HEK293 (cell line): ENCODE measurements at regions not wholly inside any gene's neighbourhood (a gene's known extent, or its start where the extent isn't known, plus 50 kb on each side); places are given as distances from the start of the nearest gene placed in this dataset.

ENCODE experiments used
- CTCF ChIA-PET: fragments of 350-600 bp; formaldehyde crosslinking; extraction: SDS; loops from one replicate; lab custom pipeline; 2021; ENCODE audit warnings: antibody characterized with exemption; lab: Yijun Ruan, JAX
- POLR2A ChIA-PET: fragments of 300-600 bp; formaldehyde crosslinking; extraction: SDS; loops from one replicate; lab custom pipeline; 2020; ENCODE audit warnings: antibody characterized with exemption, inconsistent platforms; lab: Yijun Ruan, JAX
- H3K27ac ChIP-seq: fragments of 200-500 bp; sonication (Bioruptor generic); 2 replicates; pipeline ENCODE4 v1.5.1; 2014; ENCODE audit warnings: low read depth, low read length, control low read depth, inconsistent platforms; ENCODE audit errors: extremely low read depth
- H3K36me3 ChIP-seq, 2 experiments: fragments of 200-500 bp in 1 of 2; sonication (Bioruptor generic) in 1 of 2; 1 replicate in 1 of 2; 2 replicates in 1 of 2; pipeline ENCODE4 v1.5.1; 2014 to 2017; ENCODE audit warnings: inconsistent platforms in 2 of 2, low read length in 2 of 2; ENCODE audit not compliant: control insufficient read depth in 2 of 2, insufficient read depth in 1 of 2
- H3K4me1 ChIP-seq: fragments of 200-500 bp; sonication (Bioruptor generic); 2 replicates; pipeline ENCODE4 v1.5.1; 2014; ENCODE audit warnings: mild to moderate bottlenecking, low read length, inconsistent platforms; ENCODE audit not compliant: control insufficient read depth, insufficient read depth
- H3K4me3 ChIP-seq: 2 replicates; pipeline ENCODE4 v1.5.1; 2011; ENCODE audit warnings: low read depth, mild to moderate bottlenecking, control low read depth, low read length, moderate library complexity
- H3K9me3 ChIP-seq: fragments of 200-500 bp; sonication (Bioruptor generic); 2 replicates; pipeline ENCODE4 v1.5.1; 2014; ENCODE audit warnings: low read depth, low read length, inconsistent platforms; ENCODE audit not compliant: control insufficient read depth, insufficient read depth
- BCL11A ChIP-seq: fragments of 450-650 bp; formaldehyde crosslinking; IDR thresholded peaks from 2 replicates; pipeline ENCODE4 v1.5.1; 2016; ENCODE audit warnings: low read depth, missing biosample characterization, missing genetic modification characterization
- ZBTB20 ChIP-seq: fragments of 450-650 bp; formaldehyde crosslinking; IDR thresholded peaks from 2 replicates; pipeline ENCODE4 v1.5.1; 2016; ENCODE audit warnings: missing biosample characterization, missing genetic modification characterization
- ZBTB48 ChIP-seq: fragments of 450-650 bp; formaldehyde crosslinking; IDR thresholded peaks from 2 replicates; pipeline ENCODE4 v1.5.1; 2016; ENCODE audit warnings: missing biosample characterization, missing genetic modification characterization
- ZBTB7A ChIP-seq: fragments of 450-650 bp; formaldehyde crosslinking; IDR thresholded peaks from 2 replicates; pipeline ENCODE4 v1.5.1; 2016; ENCODE audit warnings: low read depth, missing biosample characterization, missing genetic modification characterization
- ZEB2 ChIP-seq: fragments of 450-650 bp; formaldehyde crosslinking; IDR thresholded peaks from 2 replicates; pipeline ENCODE4 v1.5.1; 2016; ENCODE audit warnings: missing biosample characterization, missing genetic modification characterization
- ZFP41 ChIP-seq: fragments of 450-650 bp; formaldehyde crosslinking; IDR thresholded peaks from 2 replicates; pipeline ENCODE4 v1.5.1; 2016; ENCODE audit warnings: missing biosample characterization, missing genetic modification characterization, borderline replicate concordance
- ZNF155 ChIP-seq: fragments of 450-650 bp; formaldehyde crosslinking; IDR thresholded peaks from 2 replicates; pipeline ENCODE4 v1.5.1; 2016; ENCODE audit warnings: missing biosample characterization, missing genetic modification characterization
- ZNF16 ChIP-seq: fragments of 450-650 bp; formaldehyde crosslinking; IDR thresholded peaks from 2 replicates; pipeline ENCODE4 v1.5.1; 2016; ENCODE audit warnings: low read depth, missing biosample characterization, missing genetic modification characterization
- ZNF23 ChIP-seq: fragments of 450-650 bp; formaldehyde crosslinking; IDR thresholded peaks from 2 replicates; pipeline ENCODE4 v1.5.1; 2016; ENCODE audit warnings: missing biosample characterization, missing genetic modification characterization, borderline replicate concordance
- ZNF335 ChIP-seq: fragments of 450-650 bp; formaldehyde crosslinking; conservative IDR thresholded peaks from 2 replicates; pipeline ENCODE4 v1.5.1; 2016; ENCODE audit warnings: missing biosample characterization, missing genetic modification characterization
- ZNF433 ChIP-seq: fragments of 450-650 bp; formaldehyde crosslinking; IDR thresholded peaks from 2 replicates; pipeline ENCODE4 v1.5.1; 2016; ENCODE audit warnings: missing biosample characterization, missing genetic modification characterization, low read depth
- ZNF473 ChIP-seq: fragments of 450-650 bp; formaldehyde crosslinking; IDR thresholded peaks from 2 replicates; pipeline ENCODE4 v1.5.1; 2017; ENCODE audit warnings: missing biosample characterization, missing genetic modification characterization
- ZNF48 ChIP-seq: fragments of 450-650 bp; formaldehyde crosslinking; IDR thresholded peaks from 2 replicates; pipeline ENCODE4 v1.5.1; 2016; ENCODE audit warnings: missing biosample characterization, missing genetic modification characterization
- ZNF501 ChIP-seq: fragments of 450-650 bp; formaldehyde crosslinking; IDR thresholded peaks from 2 replicates; pipeline ENCODE4 v1.5.1; 2016; ENCODE audit warnings: missing biosample characterization, missing genetic modification characterization
- ZNF548 ChIP-seq: fragments of 450-650 bp; formaldehyde crosslinking; IDR thresholded peaks from 2 replicates; pipeline ENCODE4 v1.5.1; 2016; ENCODE audit warnings: missing biosample characterization, missing genetic modification characterization
- ZNF549 ChIP-seq: fragments of 450-650 bp; IDR thresholded peaks from 2 replicates; pipeline ENCODE4 v1.5.1; 2018; ENCODE audit warnings: missing biosample characterization, missing genetic modification characterization, mild to moderate bottlenecking, inconsistent platforms, moderate library complexity
- ZNF560 ChIP-seq: fragments of 450-650 bp; formaldehyde crosslinking; IDR thresholded peaks from 2 replicates; pipeline ENCODE4 v1.5.1; 2017; ENCODE audit warnings: missing biosample characterization, missing genetic modification characterization, borderline replicate concordance
- ZNF660 ChIP-seq: fragments of 450-650 bp; IDR thresholded peaks from 2 replicates; pipeline ENCODE4 v1.5.1; 2018; ENCODE audit warnings: missing biosample characterization, mild to moderate bottlenecking, missing genetic modification characterization
- ZNF664 ChIP-seq: fragments of 450-650 bp; formaldehyde crosslinking; IDR thresholded peaks from 2 replicates; pipeline ENCODE4 v1.5.1; 2016; ENCODE audit warnings: missing biosample characterization, missing genetic modification characterization
- ZNF776 ChIP-seq: fragments of 450-650 bp; formaldehyde crosslinking; IDR thresholded peaks from 2 replicates; pipeline ENCODE4 v1.5.0; 2017; ENCODE audit warnings: missing biosample characterization, missing genetic modification characterization, borderline replicate concordance
- ZNF837 ChIP-seq: fragments of 450-650 bp; formaldehyde crosslinking; IDR thresholded peaks from 2 replicates; pipeline ENCODE4 v1.5.1; 2016; ENCODE audit warnings: missing biosample characterization, missing genetic modification characterization
- TF ChIP-seq, protein P1 (sequence below): fragments of 450-650 bp; formaldehyde crosslinking; IDR thresholded peaks from 2 replicates; pipeline ENCODE4 v1.5.1; 2016; ENCODE audit warnings: missing biosample characterization, missing genetic modification characterization
- TF ChIP-seq, protein P2 (sequence below): fragments of 450-650 bp; formaldehyde crosslinking; IDR thresholded peaks from 2 replicates; pipeline ENCODE4 v1.5.1; 2017; ENCODE audit warnings: missing biosample characterization, missing genetic modification characterization
- TF ChIP-seq, protein P3 (sequence below): fragments of 450-650 bp; formaldehyde crosslinking; IDR thresholded peaks from 2 replicates; pipeline ENCODE4 v1.5.1; 2016; ENCODE audit warnings: missing biosample characterization, missing genetic modification characterization, borderline replicate concordance
- TF ChIP-seq, protein P4 (sequence below): fragments of 450-650 bp; formaldehyde crosslinking; IDR thresholded peaks from 2 replicates; pipeline ENCODE4 v1.5.1; 2016; ENCODE audit warnings: missing biosample characterization, missing genetic modification characterization

DNA sequence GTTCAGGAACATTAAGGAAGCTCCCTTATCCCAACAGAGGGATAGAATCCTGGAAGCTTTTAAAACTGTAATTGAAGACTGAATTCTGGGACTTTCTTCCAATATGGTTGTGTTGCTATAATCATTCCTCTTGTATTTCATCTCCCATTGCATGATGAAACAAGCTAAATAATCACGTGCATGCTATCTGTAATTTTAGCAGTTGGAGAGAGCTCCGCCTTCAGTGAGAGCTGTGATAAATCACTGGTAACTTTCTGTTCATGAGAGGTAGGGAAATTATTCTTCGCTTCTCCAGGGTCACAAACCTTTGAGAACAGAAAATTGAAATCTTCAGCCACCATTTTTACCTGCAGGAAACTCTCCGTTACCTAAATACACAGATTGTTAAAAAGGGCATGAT, 530.2 kb downstream of the HTR7 start:
- Histone ChIP-seq H3K4me3 (no peak overlapping the region), H3K27ac (no peak overlapping the region), H3K9me3 (no peaks in the 10 kb centered on the region), H3K4me1 (no peaks in the 10 kb centered on the region), H3K36me3 (no peaks in the 10 kb centered on the region)
- CTCF ChIA-PET: interaction anchor here (0.6 to 0.9 kb wide), 2 partner anchors 11 to 550 kb away, joined by 3 to 5 read pairs; no protein-coding TSS in a partner anchor
- POLR2A ChIA-PET: no interaction called here
- TF ChIP-seq ZNF837 (tag by site-specific recombination) (no peak), ZNF501 (tag by site-specific recombination) (no peak), ZEB2 (tag by site-specific recombination) (no peak), ZFP41 (tag by site-specific recombination) (no peak), ZBTB48 (tag by site-specific recombination) (no peak), ZNF660 (tag by site-specific recombination) (no peak), ZNF16 (tag by site-specific recombination) (no peak), ZNF549 (tag by site-specific recombination) (no peak), ZNF433 (tag by site-specific recombination) (no peak)
- TF ChIP-seq, protein P1, sequence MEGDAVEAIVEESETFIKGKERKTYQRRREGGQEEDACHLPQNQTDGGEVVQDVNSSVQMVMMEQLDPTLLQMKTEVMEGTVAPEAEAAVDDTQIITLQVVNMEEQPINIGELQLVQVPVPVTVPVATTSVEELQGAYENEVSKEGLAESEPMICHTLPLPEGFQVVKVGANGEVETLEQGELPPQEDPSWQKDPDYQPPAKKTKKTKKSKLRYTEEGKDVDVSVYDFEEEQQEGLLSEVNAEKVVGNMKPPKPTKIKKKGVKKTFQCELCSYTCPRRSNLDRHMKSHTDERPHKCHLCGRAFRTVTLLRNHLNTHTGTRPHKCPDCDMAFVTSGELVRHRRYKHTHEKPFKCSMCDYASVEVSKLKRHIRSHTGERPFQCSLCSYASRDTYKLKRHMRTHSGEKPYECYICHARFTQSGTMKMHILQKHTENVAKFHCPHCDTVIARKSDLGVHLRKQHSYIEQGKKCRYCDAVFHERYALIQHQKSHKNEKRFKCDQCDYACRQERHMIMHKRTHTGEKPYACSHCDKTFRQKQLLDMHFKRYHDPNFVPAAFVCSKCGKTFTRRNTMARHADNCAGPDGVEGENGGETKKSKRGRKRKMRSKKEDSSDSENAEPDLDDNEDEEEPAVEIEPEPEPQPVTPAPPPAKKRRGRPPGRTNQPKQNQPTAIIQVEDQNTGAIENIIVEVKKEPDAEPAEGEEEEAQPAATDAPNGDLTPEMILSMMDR (tag by site-specific recombination): no peak

DNA sequence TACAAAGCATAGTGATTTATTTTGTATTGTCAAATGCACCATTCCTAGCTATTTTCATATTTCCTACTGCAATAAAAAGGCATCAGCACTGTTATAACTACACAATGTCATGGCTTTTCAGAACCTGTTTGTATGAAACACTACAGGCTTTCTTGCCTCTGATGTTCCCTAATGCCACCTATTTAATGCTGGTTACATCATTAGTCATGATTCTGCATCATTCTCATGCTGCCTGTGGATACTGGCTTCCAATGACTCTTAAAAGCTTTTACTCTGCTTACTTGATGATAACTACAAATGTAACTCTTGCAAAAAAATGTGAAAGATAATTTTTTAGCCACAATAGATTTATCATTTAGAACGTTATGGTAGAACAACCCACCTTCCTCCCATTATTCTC, 529.4 kb downstream of the HTR7 start:
- CTCF ChIA-PET: interaction anchor here (0.6 kb wide), 1 partner anchor 549 kb away, joined by 5 read pairs; no protein-coding TSS in a partner anchor
- TF ChIP-seq ZNF473 (tag by site-specific recombination): no peak
- no peak for TF ChIP-seq ZNF664 (tag by site-specific recombination)
- no peak for TF ChIP-seq BCL11A (tag by site-specific recombination)
- TF ChIP-seq, protein P2, sequence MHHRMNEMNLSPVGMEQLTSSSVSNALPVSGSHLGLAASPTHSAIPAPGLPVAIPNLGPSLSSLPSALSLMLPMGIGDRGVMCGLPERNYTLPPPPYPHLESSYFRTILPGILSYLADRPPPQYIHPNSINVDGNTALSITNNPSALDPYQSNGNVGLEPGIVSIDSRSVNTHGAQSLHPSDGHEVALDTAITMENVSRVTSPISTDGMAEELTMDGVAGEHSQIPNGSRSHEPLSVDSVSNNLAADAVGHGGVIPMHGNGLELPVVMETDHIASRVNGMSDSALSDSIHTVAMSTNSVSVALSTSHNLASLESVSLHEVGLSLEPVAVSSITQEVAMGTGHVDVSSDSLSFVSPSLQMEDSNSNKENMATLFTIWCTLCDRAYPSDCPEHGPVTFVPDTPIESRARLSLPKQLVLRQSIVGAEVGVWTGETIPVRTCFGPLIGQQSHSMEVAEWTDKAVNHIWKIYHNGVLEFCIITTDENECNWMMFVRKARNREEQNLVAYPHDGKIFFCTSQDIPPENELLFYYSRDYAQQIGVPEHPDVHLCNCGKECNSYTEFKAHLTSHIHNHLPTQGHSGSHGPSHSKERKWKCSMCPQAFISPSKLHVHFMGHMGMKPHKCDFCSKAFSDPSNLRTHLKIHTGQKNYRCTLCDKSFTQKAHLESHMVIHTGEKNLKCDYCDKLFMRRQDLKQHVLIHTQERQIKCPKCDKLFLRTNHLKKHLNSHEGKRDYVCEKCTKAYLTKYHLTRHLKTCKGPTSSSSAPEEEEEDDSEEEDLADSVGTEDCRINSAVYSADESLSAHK (tag by site-specific recombination): no peak
- TF ChIP-seq ZBTB20 (tag by site-specific recombination): no peak
- TF ChIP-seq ZNF335 (tag by site-specific recombination): no peak
- TF ChIP-seq, protein P3, sequence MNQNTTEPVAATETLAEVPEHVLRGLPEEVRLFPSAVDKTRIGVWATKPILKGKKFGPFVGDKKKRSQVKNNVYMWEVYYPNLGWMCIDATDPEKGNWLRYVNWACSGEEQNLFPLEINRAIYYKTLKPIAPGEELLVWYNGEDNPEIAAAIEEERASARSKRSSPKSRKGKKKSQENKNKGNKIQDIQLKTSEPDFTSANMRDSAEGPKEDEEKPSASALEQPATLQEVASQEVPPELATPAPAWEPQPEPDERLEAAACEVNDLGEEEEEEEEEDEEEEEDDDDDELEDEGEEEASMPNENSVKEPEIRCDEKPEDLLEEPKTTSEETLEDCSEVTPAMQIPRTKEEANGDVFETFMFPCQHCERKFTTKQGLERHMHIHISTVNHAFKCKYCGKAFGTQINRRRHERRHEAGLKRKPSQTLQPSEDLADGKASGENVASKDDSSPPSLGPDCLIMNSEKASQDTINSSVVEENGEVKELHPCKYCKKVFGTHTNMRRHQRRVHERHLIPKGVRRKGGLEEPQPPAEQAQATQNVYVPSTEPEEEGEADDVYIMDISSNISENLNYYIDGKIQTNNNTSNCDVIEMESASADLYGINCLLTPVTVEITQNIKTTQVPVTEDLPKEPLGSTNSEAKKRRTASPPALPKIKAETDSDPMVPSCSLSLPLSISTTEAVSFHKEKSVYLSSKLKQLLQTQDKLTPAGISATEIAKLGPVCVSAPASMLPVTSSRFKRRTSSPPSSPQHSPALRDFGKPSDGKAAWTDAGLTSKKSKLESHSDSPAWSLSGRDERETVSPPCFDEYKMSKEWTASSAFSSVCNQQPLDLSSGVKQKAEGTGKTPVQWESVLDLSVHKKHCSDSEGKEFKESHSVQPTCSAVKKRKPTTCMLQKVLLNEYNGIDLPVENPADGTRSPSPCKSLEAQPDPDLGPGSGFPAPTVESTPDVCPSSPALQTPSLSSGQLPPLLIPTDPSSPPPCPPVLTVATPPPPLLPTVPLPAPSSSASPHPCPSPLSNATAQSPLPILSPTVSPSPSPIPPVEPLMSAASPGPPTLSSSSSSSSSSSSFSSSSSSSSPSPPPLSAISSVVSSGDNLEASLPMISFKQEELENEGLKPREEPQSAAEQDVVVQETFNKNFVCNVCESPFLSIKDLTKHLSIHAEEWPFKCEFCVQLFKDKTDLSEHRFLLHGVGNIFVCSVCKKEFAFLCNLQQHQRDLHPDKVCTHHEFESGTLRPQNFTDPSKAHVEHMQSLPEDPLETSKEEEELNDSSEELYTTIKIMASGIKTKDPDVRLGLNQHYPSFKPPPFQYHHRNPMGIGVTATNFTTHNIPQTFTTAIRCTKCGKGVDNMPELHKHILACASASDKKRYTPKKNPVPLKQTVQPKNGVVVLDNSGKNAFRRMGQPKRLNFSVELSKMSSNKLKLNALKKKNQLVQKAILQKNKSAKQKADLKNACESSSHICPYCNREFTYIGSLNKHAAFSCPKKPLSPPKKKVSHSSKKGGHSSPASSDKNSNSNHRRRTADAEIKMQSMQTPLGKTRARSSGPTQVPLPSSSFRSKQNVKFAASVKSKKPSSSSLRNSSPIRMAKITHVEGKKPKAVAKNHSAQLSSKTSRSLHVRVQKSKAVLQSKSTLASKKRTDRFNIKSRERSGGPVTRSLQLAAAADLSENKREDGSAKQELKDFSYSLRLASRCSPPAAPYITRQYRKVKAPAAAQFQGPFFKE (tag by site-specific recombination): no peak
- TF ChIP-seq, protein P4, sequence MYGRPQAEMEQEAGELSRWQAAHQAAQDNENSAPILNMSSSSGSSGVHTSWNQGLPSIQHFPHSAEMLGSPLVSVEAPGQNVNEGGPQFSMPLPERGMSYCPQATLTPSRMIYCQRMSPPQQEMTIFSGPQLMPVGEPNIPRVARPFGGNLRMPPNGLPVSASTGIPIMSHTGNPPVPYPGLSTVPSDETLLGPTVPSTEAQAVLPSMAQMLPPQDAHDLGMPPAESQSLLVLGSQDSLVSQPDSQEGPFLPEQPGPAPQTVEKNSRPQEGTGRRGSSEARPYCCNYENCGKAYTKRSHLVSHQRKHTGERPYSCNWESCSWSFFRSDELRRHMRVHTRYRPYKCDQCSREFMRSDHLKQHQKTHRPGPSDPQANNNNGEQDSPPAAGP (tag by site-specific recombination): no peak
- no peak for TF ChIP-seq ZNF660 (tag by site-specific recombination)
- no peak for TF ChIP-seq ZNF155 (tag by site-specific recombination)
- TF ChIP-seq ZNF776 (tag by site-specific recombination): no peak
- no peak for TF ChIP-seq ZNF23 (tag by site-specific recombination)
- no peak for TF ChIP-seq ZBTB7A (tag by site-specific recombination)
- TF ChIP-seq ZNF837 (tag by site-specific recombination): no peak
- no peak for TF ChIP-seq ZNF48 (tag by site-specific recombination)
- TF ChIP-seq ZNF548 (tag by site-specific recombination): no peak
- no peak for TF ChIP-seq ZNF560 (tag by site-specific recombination)
- TF ChIP-seq, all 188 proteins: peak for 0
- Histone ChIP-seq H3K36me3 (no peaks in the 10 kb centered on the region), H3K9me3 (no peaks in the 10 kb centered on the region), H3K4me1 (no peaks in the 10 kb centered on the region), H3K4me3 (no peak overlapping the region), H3K27ac (no peak overlapping the region)
- POLR2A ChIA-PET: no interaction called here
